Stimulated activated effector memory CD8-positive, alpha-beta T cell treated with anti-CD3 and anti-CD28 coated beads, Interleukin-12 subunit alpha, Interleukin-12 subunit beta, amount 100 ng/mL, for 72 hours (primary cell): ENCODE measurements at regions not wholly inside any gene's neighbourhood (a gene's known extent, or its start where the extent isn't known, plus 50 kb on each side); places are given as distances from the start of the nearest gene placed in this dataset.

Experiments used
- ATAC-seq: fragments of 150-1000 bp; cut with Tn5 transposase; 2 replicates; pipeline ENCODE4 v1.10.0; 2021
- DNase-seq, 2 donors: peaks; one replicate each; pipeline ENCODE4 v3.0.0; 2021 to 2022; ENCODE audit warnings: low spot score in 2 of 2
- H3K27ac Mint-ChIP-seq: one replicate; pipeline ENCODE4 v1.8.0; 2022; ENCODE audit warnings: mild to moderate bottlenecking, mixed read lengths
- H3K36me3 Mint-ChIP-seq: one replicate; pipeline ENCODE4 v1.8.0; 2022; ENCODE audit warnings: mild to moderate bottlenecking, mixed read lengths
- H3K4me1 Mint-ChIP-seq: one replicate; pipeline ENCODE4 v1.8.0; 2022; ENCODE audit warnings: mixed read lengths
- H3K4me3 Mint-ChIP-seq: one replicate; pipeline ENCODE4 v1.8.0; 2022; ENCODE audit warnings: mild to moderate bottlenecking, mixed read lengths
- H3K9me3 Mint-ChIP-seq: one replicate; pipeline ENCODE4 v1.8.0; 2022; ENCODE audit warnings: mixed read lengths

DNA sequence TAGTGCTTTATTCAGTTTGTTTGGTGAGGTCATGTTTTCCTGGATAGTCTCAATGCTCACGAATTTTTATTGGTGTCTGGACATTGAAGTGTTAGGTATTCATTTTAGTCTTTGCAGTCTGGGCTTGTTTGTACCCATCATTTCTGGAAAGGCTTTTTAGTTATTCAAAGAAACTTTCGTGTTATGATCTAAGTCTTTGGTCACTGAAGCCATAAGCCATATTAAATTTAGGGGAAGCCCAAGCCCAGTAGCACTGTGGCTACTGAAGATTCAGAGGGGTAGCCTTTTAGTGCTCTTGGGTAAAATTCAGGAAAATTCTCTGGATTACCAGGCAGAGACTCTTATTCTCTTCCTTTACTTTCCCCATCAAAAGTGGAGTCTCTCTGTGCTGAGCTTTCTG lies 56.2 kb upstream of the PEX5L start:
- Mint-ChIP-seq H3K9me3 (peaks cover 12% of the 10 kb centered on the region), H3K4me3 (no peak overlapping the region), H3K36me3 (no peaks in the 10 kb centered on the region), H3K27ac (no peak overlapping the region), H3K4me1 (no peaks in the 10 kb centered on the region)
- no peak for DNase-seq
- ATAC-seq, result no peak

DNA sequence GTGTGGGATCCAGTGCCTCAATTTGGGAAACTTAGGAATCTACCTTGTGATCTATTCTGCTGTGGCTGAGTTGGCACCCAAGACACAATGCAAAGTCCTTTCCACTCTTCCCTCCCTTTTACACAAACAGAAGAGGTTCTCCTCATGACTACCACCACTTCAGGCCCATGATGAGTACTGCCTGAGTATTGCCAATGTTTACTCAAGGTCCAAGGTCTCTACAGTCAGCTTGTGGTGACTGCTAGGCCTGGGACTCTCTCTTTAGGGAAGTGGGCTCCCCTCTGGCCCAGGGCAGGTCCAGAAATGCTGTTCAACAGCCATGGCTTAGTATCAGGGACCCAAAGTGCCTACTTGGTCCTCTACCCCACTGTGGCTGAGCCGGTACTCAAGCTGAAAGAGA lies 56.8 kb upstream of the PEX5L start:
- no peak overlapping the region for H3K4me3 Mint-ChIP-seq
- peaks cover 12% of the 10 kb centered on the region for H3K9me3 Mint-ChIP-seq
- H3K4me1 Mint-ChIP-seq, result no peaks in the 10 kb centered on the region
- no peak for DNase-seq
- ATAC-seq, result no peak
- H3K27ac Mint-ChIP-seq, result no peak overlapping the region
- no peaks in the 10 kb centered on the region for H3K36me3 Mint-ChIP-seq

DNA sequence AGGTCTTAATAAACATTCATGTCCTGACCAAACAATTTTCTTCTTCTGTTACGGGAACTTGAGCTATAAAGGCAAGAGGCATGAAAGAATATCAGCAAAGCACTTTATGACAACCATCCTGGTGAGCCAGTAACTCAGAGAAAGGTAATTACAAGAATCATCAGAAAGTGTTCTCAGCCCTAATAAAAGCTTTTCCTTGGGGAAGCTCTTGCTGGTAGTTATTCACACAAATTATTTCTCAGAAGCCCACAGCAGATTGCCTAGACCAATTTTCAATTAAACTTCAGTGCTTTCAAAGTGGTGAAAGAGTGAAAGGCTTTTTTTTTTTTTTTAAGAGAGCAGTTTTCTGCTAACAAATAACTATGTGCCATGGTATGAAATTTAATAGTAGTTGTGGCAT lies 60.9 kb upstream of the PEX5L start:
- Mint-ChIP-seq H3K9me3 (peaks cover 2% of the 10 kb centered on the region), H3K36me3 (no peaks in the 10 kb centered on the region), H3K4me1 (no peaks in the 10 kb centered on the region), H3K27ac (no peak overlapping the region), H3K4me3 (no peak overlapping the region)
- ATAC-seq, result no peak
- no peak for DNase-seq

DNA sequence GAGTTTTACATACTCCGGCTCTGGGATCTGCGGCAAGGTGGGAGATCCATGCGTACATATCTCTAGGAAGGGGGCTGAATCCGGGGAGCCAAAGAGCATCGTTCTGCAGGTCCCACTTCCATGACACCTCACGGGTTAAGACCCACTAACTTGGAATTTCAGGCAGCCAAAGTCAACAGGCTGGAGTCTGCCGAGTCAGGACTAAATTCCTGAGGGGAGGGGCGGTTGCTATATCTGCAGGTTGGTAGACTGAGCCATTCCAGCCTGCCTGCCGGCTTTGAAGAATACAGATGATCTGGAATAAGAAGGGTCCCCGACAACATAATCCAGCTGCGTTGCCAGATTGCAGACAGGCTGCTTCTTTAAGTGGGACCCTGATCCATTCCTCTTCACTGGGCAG lies 65.4 kb upstream of the PEX5L start:
- Mint-ChIP-seq H3K4me1 (no peaks in the 10 kb centered on the region), H3K9me3 (peaks cover 5% of the 10 kb centered on the region), H3K4me3 (no peak overlapping the region), H3K36me3 (no peaks in the 10 kb centered on the region), H3K27ac (no peak overlapping the region)
- ATAC-seq, result no peak
- no peak for DNase-seq

DNA sequence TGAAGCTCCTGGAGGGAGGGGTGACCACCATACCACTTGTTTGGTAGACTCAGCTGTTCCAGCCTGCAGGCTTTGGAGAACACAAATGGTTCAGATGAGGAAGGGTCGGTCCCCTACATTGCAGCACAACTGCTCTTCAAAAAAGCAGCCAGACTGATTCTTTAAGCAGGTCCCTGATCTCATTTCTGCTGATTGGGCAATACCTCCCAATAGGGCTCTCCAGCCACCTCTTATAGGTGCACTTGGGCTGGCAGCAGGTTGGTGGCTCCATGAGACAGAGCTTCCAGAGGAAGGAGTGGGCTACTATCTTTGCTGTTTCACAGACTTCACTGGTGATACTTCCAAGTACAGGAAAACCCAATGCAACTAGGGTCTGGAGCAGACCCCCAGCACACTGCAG lies 65.9 kb upstream of the PEX5L start:
- Mint-ChIP-seq H3K4me3 (no peak overlapping the region), H3K4me1 (no peaks in the 10 kb centered on the region), H3K9me3 (peaks cover 5% of the 10 kb centered on the region), H3K36me3 (no peaks in the 10 kb centered on the region), H3K27ac (no peak overlapping the region)
- ATAC-seq, result no peak
- DNase-seq, result no peak

DNA sequence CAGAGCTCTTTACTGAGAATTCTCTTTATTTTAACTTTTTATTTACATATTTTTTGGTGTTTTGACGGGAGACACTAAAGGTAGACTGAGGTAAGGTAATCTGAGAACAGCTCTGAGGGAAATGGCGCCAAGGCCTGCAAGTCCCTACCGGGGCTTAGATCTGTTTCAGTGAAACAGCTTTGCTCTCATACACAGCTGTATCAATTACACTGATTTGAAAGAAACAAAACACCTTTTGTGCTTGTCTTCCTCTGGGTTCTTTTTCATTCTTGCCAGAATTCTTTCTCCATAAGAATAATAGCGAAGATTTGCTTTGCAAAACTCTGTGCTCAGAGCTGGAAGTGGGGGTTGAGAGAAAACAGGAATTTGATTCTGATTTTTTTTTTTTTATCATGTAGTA lies 79.5 kb upstream of the PEX5L start:
- H3K9me3 Mint-ChIP-seq, result no peaks in the 10 kb centered on the region
- no peaks in the 10 kb centered on the region for H3K4me1 Mint-ChIP-seq
- ATAC-seq, result no peak
- no peak for DNase-seq
- no peaks in the 10 kb centered on the region for H3K36me3 Mint-ChIP-seq
- no peak overlapping the region for H3K27ac Mint-ChIP-seq
- no peak overlapping the region for H3K4me3 Mint-ChIP-seq

DNA sequence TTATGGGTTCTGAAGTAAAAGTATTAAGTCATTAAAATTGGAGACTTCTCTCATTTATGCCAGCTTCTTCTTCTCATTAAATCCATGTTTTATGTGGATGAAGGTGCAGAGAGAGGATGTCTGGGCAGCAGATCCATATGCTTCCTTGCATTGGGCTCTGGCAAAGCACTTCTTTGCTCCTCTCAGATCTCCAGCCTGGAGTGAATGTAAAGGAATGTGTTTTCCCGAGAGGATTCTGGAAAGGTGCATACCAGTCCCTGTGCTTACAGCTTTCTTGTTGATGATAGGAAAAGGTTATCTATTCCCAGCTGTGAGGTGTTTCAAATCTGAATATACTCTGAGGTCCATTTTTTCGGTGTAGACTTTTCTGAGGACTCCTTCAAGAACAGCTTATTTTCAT lies 79.9 kb upstream of the PEX5L start:
- Mint-ChIP-seq H3K9me3 (no peaks in the 10 kb centered on the region), H3K4me3 (no peak overlapping the region)

DNA sequence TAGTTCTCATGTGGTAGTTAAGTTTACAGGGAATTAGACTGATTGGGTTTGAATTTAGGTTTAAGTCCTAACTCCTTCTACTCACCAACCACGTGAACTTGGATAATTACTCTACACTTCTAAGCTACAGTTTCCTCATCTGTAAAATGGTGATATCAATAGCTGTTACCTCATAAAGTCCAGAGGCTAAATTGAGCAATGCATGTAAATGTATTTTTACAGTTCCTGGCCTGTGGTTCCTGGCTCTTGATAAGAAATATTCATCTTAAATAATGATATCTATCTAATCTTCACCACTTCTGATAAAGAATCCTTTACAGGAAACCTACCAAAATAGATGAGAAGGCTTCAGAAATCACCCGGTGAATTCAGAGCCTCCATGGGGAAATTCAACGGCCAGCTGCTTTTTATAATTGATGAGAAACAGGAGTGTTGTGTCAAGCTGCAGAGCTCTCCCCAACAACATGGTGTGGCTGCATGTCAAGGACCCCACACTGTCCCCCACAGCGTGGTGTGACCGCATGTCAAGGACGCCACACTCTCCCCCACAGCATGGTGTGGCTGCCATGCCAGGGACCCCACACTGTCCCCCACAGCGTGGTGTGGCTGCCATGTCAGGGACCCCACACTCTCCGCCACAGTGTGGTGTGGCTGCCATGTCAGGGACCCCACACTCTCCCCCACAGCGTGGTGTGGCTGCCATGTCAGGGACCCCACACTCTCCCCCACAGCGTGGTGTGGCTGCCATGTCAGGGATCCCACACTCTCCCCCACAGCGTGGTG lies 80.8 kb upstream of the PEX5L start:
- Mint-ChIP-seq H3K4me3 (no peak overlapping the region), H3K4me1 (no peaks in the 10 kb centered on the region), H3K36me3 (no peaks in the 10 kb centered on the region), H3K27ac (no peak overlapping the region), H3K9me3 (no peaks in the 10 kb centered on the region)
- ATAC-seq (no peak), DNase-seq (no peak)

More for the DNA sequence above, 79.9 kb upstream of the PEX5L start:
- Mint-ChIP-seq H3K4me1 (no peaks in the 10 kb centered on the region), H3K36me3 (no peaks in the 10 kb centered on the region), H3K27ac (no peak overlapping the region)
- no peak for ATAC-seq
- DNase-seq, result no peak

DNA sequence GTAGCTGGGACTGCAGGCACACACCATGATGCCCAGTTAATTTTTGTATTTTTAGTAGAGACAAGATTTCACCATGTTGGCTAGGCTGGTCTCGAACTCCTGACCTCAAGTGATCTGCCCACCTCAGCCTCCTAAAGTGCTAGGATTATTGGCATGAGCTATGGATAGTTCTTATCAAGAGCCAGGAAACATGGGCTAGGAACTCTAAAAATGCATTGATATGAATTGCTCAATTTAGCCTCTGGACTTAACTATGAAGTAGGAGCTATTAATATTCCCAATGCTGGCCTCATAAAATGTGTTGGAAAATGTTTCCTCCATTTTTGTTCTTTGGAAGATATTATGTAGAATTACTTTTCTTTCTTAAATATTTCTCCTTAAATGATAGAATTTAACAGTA lies 82.8 kb upstream of the PEX5L start:
- DNase-seq (no peak), ATAC-seq (no peak)
- Mint-ChIP-seq H3K9me3 (peaks cover 11% of the 10 kb centered on the region), H3K4me3 (no peak overlapping the region), H3K36me3 (no peaks in the 10 kb centered on the region), H3K27ac (no peak overlapping the region), H3K4me1 (no peaks in the 10 kb centered on the region)

DNA sequence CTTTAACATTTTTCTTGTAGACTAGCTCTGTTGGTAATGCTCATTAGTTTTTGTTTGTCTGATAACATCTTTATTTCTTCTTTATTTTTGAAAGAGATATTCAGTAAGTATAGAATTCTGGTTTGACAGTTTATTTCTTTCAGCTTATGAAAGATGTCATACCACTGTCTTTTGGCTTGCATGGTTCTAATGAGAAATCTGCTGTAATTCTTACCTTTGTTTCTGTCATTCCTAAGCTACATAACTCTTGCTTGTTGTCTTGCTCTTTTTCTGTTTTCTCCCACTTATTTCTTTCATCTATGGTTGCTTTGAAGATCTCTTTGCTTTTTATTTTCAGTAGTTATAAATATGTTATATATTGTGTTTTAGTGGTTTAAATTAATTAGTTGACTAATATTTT lies 87.2 kb upstream of the PEX5L start:
- no peak for ATAC-seq
- no peaks in the 10 kb centered on the region for H3K36me3 Mint-ChIP-seq
- H3K4me1 Mint-ChIP-seq, result no peaks in the 10 kb centered on the region
- no peak overlapping the region for H3K4me3 Mint-ChIP-seq
- no peak overlapping the region for H3K27ac Mint-ChIP-seq
- peaks cover 25% of the 10 kb centered on the region for H3K9me3 Mint-ChIP-seq
- no peak for DNase-seq

DNA sequence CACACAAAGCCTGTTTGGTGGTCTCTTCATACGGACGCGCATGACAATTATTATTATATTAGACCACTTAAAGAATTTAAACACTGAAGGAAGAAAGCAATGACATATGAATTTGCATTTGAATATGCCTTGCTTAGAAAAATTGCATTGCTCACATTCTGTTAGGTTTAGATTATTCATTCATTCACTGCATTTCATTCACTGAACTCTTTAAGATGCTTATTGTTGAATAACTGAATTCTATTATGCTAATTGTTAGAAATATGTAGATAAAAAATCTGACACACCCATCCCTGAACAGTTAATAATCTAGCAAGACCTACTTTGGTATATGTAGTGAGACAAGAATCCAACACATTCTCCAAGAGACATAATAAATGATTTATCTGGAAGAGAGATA lies 94.4 kb upstream of the PEX5L start:
- Mint-ChIP-seq H3K4me3 (no peak overlapping the region), H3K27ac (no peak overlapping the region)

DNA sequence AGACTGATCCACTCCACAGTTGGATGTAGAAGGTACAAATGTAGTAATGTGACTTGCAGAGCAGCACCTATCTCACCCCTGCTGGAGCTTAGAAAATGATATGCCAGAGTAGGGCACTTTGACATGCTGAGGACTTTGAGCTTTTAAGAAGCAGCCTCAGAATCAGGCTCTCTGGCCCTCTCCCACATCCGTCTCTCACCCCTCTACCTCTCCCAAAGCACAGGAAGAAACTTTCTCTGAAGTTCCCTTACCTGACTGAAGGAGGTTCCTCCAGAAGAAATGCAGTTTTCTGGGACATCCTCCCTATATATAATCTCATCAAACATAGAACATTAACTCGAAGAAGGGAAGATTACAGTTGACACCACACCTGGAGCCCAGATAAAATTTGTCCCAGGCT lies 98.4 kb upstream of the PEX5L start:
- Mint-ChIP-seq H3K27ac (no peak overlapping the region), H3K36me3 (no peaks in the 10 kb centered on the region), H3K4me3 (no peak overlapping the region), H3K9me3 (peaks cover 4% of the 10 kb centered on the region), H3K4me1 (no peaks in the 10 kb centered on the region)
- ATAC-seq, result peak; percentile 13
- no peak for DNase-seq

More for the DNA sequence above, 94.4 kb upstream of the PEX5L start:
- no peaks in the 10 kb centered on the region for H3K36me3 Mint-ChIP-seq
- no peaks in the 10 kb centered on the region for H3K4me1 Mint-ChIP-seq
- no peak for ATAC-seq
- peaks cover 11% of the 10 kb centered on the region for H3K9me3 Mint-ChIP-seq
- DNase-seq, result no peak

DNA sequence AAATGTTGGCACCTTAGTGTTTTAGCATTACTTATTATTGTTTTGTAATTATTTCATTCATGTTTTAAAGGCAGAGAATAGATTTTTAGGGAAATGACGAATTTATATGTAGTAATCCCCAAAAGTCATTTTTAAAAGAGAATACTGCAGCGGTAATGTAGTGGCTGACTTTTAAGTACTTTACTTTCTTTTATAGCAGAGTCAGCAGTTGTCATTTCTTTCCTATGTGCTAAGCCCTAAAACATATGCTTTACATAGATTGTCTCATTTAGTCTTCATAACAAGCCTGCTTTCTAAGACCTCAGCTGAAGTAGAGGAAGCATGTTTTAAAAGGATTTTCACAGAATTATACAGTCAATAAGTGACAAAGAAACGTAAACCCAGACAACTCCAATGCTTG lies 102.1 kb upstream of the PEX5L start:
- no peaks in the 10 kb centered on the region for H3K4me1 Mint-ChIP-seq
- peaks cover 6% of the 10 kb centered on the region for H3K9me3 Mint-ChIP-seq
- DNase-seq, result no peak
- no peaks in the 10 kb centered on the region for H3K36me3 Mint-ChIP-seq
- H3K27ac Mint-ChIP-seq, result no peak overlapping the region
- no peak for ATAC-seq
- no peak overlapping the region for H3K4me3 Mint-ChIP-seq

DNA sequence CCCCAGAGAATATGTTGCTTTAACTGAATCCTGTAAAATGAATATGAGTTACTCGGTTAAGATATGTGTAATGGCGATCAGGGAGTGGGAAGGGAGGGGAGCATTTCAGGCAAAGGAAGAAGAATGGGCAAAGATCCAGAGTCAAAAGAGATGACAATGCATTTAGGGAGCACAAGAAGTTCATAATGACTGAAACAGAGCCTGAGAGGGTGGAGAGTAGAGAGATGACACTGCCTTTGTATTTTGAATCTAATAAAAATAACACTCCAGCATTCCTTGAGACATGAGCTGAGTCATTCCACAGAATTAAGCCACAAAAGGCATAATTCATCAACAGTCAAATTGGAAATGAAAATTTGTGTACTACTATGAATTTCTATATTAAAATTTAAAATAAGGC lies 105.3 kb upstream of the PEX5L start:
- Mint-ChIP-seq H3K36me3 (no peaks in the 10 kb centered on the region), H3K9me3 (peaks cover 6% of the 10 kb centered on the region), H3K27ac (no peak overlapping the region), H3K4me3 (no peak overlapping the region), H3K4me1 (no peaks in the 10 kb centered on the region)
- DNase-seq (no peak), ATAC-seq (no peak)

DNA sequence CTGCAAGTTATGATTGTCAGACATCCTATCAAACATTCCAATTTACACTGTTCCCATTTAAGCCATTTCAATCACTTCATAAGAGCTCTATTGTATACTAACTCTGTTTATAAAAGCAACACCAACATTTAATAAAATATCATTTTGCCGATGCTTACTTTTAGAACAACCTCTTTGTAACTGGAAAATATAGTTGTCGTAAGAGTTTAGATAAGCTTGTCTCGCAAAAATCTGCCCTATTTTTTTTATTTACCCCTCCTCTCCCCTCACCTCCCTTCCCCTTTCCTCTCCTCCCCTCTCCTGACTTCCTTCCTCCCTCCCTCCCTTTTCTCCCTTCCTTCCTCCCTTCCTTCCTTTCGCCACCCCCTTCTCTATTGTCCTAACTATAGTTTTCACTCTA lies 105.7 kb upstream of the PEX5L start:
- peaks cover 6% of the 10 kb centered on the region for H3K9me3 Mint-ChIP-seq
- H3K4me1 Mint-ChIP-seq, result no peaks in the 10 kb centered on the region
- no peak overlapping the region for H3K4me3 Mint-ChIP-seq
- DNase-seq (no peak), ATAC-seq (no peak)
- H3K36me3 Mint-ChIP-seq, result no peaks in the 10 kb centered on the region
- no peak overlapping the region for H3K27ac Mint-ChIP-seq

DNA sequence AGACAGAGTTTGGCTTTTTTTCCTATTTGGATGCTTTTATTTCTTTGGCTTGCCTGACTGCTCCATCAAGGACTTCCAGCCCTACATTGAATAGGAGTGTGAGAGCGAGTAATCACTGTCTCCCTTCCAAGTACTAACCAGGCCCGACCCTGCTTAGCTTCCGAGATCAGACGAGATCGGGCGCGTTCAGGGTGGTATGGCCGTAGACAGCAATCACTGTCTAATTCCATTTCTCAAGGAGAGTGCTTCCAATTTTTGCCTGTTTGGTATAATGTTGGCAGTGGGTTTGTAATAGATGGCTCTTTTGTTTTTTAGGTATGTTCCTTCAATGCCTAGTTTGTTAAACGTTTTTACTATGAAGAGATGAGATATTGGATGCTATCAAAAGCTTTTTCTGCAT lies 125.0 kb upstream of the PEX5L start:
- ATAC-seq, result no peak
- Mint-ChIP-seq H3K4me1 (no peaks in the 10 kb centered on the region), H3K36me3 (no peaks in the 10 kb centered on the region), H3K9me3 (peaks cover 9% of the 10 kb centered on the region), H3K27ac (no peak overlapping the region), H3K4me3 (no peak overlapping the region)
- no peak for DNase-seq

DNA sequence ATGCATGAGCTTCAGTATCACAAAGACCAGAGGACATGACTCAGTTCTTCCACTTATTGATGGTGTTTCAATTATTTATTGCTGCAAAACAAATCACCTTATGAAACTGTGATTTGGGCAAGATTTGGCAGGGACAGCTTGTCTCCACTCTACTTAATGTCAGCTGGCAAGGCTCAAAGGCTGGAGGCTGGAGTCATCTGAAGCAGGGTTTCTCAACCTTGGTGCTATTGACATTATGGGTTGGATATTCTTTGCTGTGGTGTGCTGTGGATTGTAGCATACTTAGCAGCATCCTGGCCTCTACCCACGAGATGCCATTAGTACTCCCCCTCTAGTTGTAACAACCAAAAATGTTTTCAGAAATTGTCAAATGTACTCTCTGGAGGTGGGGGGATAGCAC lies 138.8 kb upstream of the PEX5L start:
- no peak overlapping the region for H3K27ac Mint-ChIP-seq
- H3K9me3 Mint-ChIP-seq, result peaks cover 6% of the 10 kb centered on the region
- H3K4me1 Mint-ChIP-seq, result no peaks in the 10 kb centered on the region
- DNase-seq (no peak), ATAC-seq (no peak)
- H3K4me3 Mint-ChIP-seq, result no peak overlapping the region
- no peaks in the 10 kb centered on the region for H3K36me3 Mint-ChIP-seq
